IPS-18a (cell line): ENCODE measurements at regions not wholly inside any gene's neighbourhood (a gene's known extent, or its start where the extent isn't known, plus 50 kb on each side); places are given as distances from the start of the nearest gene placed in this dataset.
"Not testable (repeated sequence)": the region's sequence is repeated elsewhere in the genome, so short reads cannot be mapped to it uniquely, and the experiment has no call there.

Source experiments
- H3K27ac ChIP-seq: one replicate; pipeline ENCODE4 v1.5.1; 2013; ENCODE audit warnings: low read length
- H3K27me3 ChIP-seq: one replicate; pipeline ENCODE4 v1.6.1; 2013; ENCODE audit warnings: mild to moderate bottlenecking, low read length; ENCODE audit not compliant: control insufficient read depth, insufficient read depth
- H3K36me3 ChIP-seq: one replicate; pipeline ENCODE4 v1.6.1; 2013; ENCODE audit warnings: low read depth, low read length; ENCODE audit not compliant: control insufficient read depth
- H3K4me1 ChIP-seq: one replicate; pipeline ENCODE4 v1.6.1; 2013; ENCODE audit warnings: low read depth, low read length; ENCODE audit not compliant: control insufficient read depth
- H3K4me3 ChIP-seq: one replicate; pipeline ENCODE4 v1.5.1; 2013; ENCODE audit warnings: low read length
- H3K9ac ChIP-seq: one replicate; pipeline ENCODE4 v1.6.1; 2013; ENCODE audit warnings: mild to moderate bottlenecking, low read length, moderate library complexity
- H3K9me3 ChIP-seq: one replicate; pipeline ENCODE4 v1.6.1; 2013; ENCODE audit warnings: low read depth, low read length; ENCODE audit not compliant: control insufficient read depth

GRCh38 chr9:29220596-29221251 lies 1647.4 kb upstream of the C9orf72 start:
- H3K27ac ChIP-seq: no peak overlapping the region

GRCh38 chr9:29228558-29228957 lies 1655.3 kb upstream of the C9orf72 start:
- H3K4me3 ChIP-seq: no peak overlapping the region
- H3K27ac ChIP-seq: no peak overlapping the region
- no peaks in the 10 kb centered on the region for H3K9me3 ChIP-seq
- H3K9ac ChIP-seq: no peak overlapping the region
- no peaks in the 10 kb centered on the region for H3K4me1 ChIP-seq
- no peaks in the 10 kb centered on the region for H3K27me3 ChIP-seq
- no peaks in the 10 kb centered on the region for H3K36me3 ChIP-seq

More at GRCh38 chr9:29220596-29221251, 1647.4 kb upstream of the C9orf72 start:
- H3K27me3 ChIP-seq: peaks cover 10% of the 10 kb centered on the region
- H3K9ac ChIP-seq: no peak overlapping the region
- H3K36me3 ChIP-seq: no peaks in the 10 kb centered on the region
- no peak overlapping the region for H3K4me3 ChIP-seq
- H3K9me3 ChIP-seq: no peaks in the 10 kb centered on the region
- peaks cover 7% of the 10 kb centered on the region for H3K4me1 ChIP-seq

- Histone ChIP-seq H3K27me3 (no peaks in the 10 kb centered on the region), H3K36me3 (no peaks in the 10 kb centered on the region), H3K4me3 (no peak overlapping the region), H3K9me3 (no peaks in the 10 kb centered on the region), H3K9ac (no peak overlapping the region), H3K27ac (no peak overlapping the region), H3K4me1 (no peaks in the 10 kb centered on the region)
Observed at GRCh38 chr9:29230931-29231330, 1657.7 kb upstream of the C9orf72 start.

GRCh38 chr9:29233193-29233592 lies 1659.9 kb upstream of the C9orf72 start:
- Histone ChIP-seq H3K9me3 (no peaks in the 10 kb centered on the region), H3K27ac (no peak overlapping the region), H3K4me1 (no peaks in the 10 kb centered on the region), H3K9ac (no peak overlapping the region), H3K27me3 (no peaks in the 10 kb centered on the region), H3K36me3 (no peaks in the 10 kb centered on the region), H3K4me3 (no peak overlapping the region)

- H3K27me3 ChIP-seq: no peaks in the 10 kb centered on the region
- no peaks in the 10 kb centered on the region for H3K36me3 ChIP-seq
- no peak overlapping the region for H3K27ac ChIP-seq
- no peak overlapping the region for H3K9ac ChIP-seq
- H3K4me3 ChIP-seq: no peak overlapping the region
- H3K9me3 ChIP-seq: no peaks in the 10 kb centered on the region
- no peaks in the 10 kb centered on the region for H3K4me1 ChIP-seq
Observed at GRCh38 chr9:29241320-29241719, 1668.0 kb upstream of the C9orf72 start.

GRCh38 chr9:29245351-29245750 lies 1672.1 kb upstream of the C9orf72 start:
- no peak overlapping the region for H3K9ac ChIP-seq
- H3K9me3 ChIP-seq: no peaks in the 10 kb centered on the region
- no peak overlapping the region for H3K4me3 ChIP-seq
- no peaks in the 10 kb centered on the region for H3K4me1 ChIP-seq
- H3K27ac ChIP-seq: no peak overlapping the region
- no peaks in the 10 kb centered on the region for H3K27me3 ChIP-seq
- H3K36me3 ChIP-seq: no peaks in the 10 kb centered on the region

GRCh38 chr9:29270400-29270799 lies 1697.1 kb upstream of the C9orf72 start:
- not testable (repeated sequence) for H3K9ac ChIP-seq

GRCh38 chr9:29282121-29282520 lies 1708.8 kb upstream of the C9orf72 start:
- no peak overlapping the region for H3K4me3 ChIP-seq
- H3K27ac ChIP-seq: no peak overlapping the region

More at GRCh38 chr9:29270400-29270799, 1697.1 kb upstream of the C9orf72 start:
- H3K36me3 ChIP-seq, H3K27ac ChIP-seq, H3K4me3 ChIP-seq, H3K9me3 ChIP-seq, H3K27me3 ChIP-seq, H3K4me1 ChIP-seq: not testable (repeated sequence)

GRCh38 chr9:29285818-29286217 lies 1712.5 kb upstream of the C9orf72 start:
- Histone ChIP-seq H3K9ac (no peak overlapping the region), H3K9me3 (no peaks in the 10 kb centered on the region), H3K4me3 (no peak overlapping the region), H3K4me1 (peaks cover 2% of the 10 kb centered on the region), H3K36me3 (no peaks in the 10 kb centered on the region), H3K27me3 (no peaks in the 10 kb centered on the region), H3K27ac (no peak overlapping the region)

More at GRCh38 chr9:29282121-29282520, 1708.8 kb upstream of the C9orf72 start:
- Histone ChIP-seq H3K4me1 (peaks cover 2% of the 10 kb centered on the region), H3K9ac (no peak overlapping the region), H3K9me3 (no peaks in the 10 kb centered on the region), H3K36me3 (no peaks in the 10 kb centered on the region), H3K27me3 (no peaks in the 10 kb centered on the region)

- Histone ChIP-seq H3K9ac (no peak overlapping the region), H3K9me3 (peaks cover 2% of the 10 kb centered on the region), H3K27me3 (no peaks in the 10 kb centered on the region), H3K4me3 (no peak overlapping the region), H3K4me1 (peaks cover 2% of the 10 kb centered on the region), H3K27ac (no peak overlapping the region), H3K36me3 (no peaks in the 10 kb centered on the region)
Observed at GRCh38 chr9:29289365-29289764, 1716.1 kb upstream of the C9orf72 start.

GRCh38 chr9:29290516-29290915 lies 1717.2 kb upstream of the C9orf72 start:
- Histone ChIP-seq H3K9me3 (peaks cover 2% of the 10 kb centered on the region), H3K9ac (no peak overlapping the region), H3K27me3 (no peaks in the 10 kb centered on the region), H3K4me1 (peaks cover 2% of the 10 kb centered on the region), H3K4me3 (no peak overlapping the region), H3K36me3 (no peaks in the 10 kb centered on the region), H3K27ac (no peak overlapping the region)

GRCh38 chr9:29297592-29297991 lies 1724.3 kb upstream of the C9orf72 start:
- Histone ChIP-seq H3K4me3 (no peak overlapping the region), H3K36me3 (no peaks in the 10 kb centered on the region), H3K27me3 (no peaks in the 10 kb centered on the region), H3K9ac (no peak overlapping the region), H3K27ac (no peak overlapping the region), H3K9me3 (peaks cover under 1% of the 10 kb centered on the region), H3K4me1 (no peaks in the 10 kb centered on the region)
